Panc1 (cell line): ENCODE measurements at regions not wholly inside any gene's neighbourhood (a gene's known extent, or its start where the extent isn't known, plus 50 kb on each side); places are given as distances from the start of the nearest gene placed in this dataset.

Source experiments
- ATAC-seq: fragments of 200-7000 bp; cut with Tn5 transposase; 2 replicates; pipeline ENCODE4 v1.9.1; 2020; ENCODE audit warnings: mild to moderate bottlenecking, moderate library complexity
- BruUV-seq: library from RNA; stranded (reverse); fragments of 400-500 nt; replicated peaks from 2 replicates; lab custom pipeline; 2021; lab: Mats Ljungman, UMichigan
- CTCF ChIA-PET: fragments of 300-600 bp; sonication (Branson Sonifier 250); formaldehyde crosslinking; loops from one replicate; lab custom pipeline; 2022; ENCODE audit warnings: antibody characterized with exemption; lab: Charles Lee
- POLR2A ChIA-PET: fragments of 300-600 bp; sonication (Branson Sonifier 250); formaldehyde crosslinking; loops from one replicate; lab custom pipeline; 2022; ENCODE audit warnings: antibody characterized with exemption; lab: Charles Lee
- DNase-seq: peaks from one replicate; pipeline ENCODE4 v3.0.0-alpha.2; 2010; ENCODE audit warnings: low read depth, low spot score
- H3K27ac ChIP-seq: 2 replicates; pipeline ENCODE4 v1.5.1; 2011; ENCODE audit warnings: mild to moderate bottlenecking, low read length, inconsistent platforms
- H3K27me3 ChIP-seq: fragments of 200-500 bp; sonication (Bioruptor generic); 2 replicates; pipeline ENCODE4 v1.6.0; 2014; ENCODE audit warnings: low read length, inconsistent platforms; ENCODE audit not compliant: control insufficient read depth, insufficient read depth
- H3K36me3 ChIP-seq: fragments of 200-500 bp; sonication (Bioruptor generic); 2 replicates; pipeline ENCODE4 v1.5.1; 2014; ENCODE audit warnings: inconsistent platforms, mild to moderate bottlenecking, low read length, moderate library complexity; ENCODE audit not compliant: control insufficient read depth, insufficient read depth
- H3K4me1 ChIP-seq: 2 replicates; pipeline ENCODE4 v1.5.1; 2011; ENCODE audit warnings: inconsistent platforms, mild to moderate bottlenecking, low read length, moderate library complexity; ENCODE audit not compliant: control insufficient read depth, insufficient read depth
- H3K4me3 ChIP-seq, 2 experiments: 2 replicates each; pipeline ENCODE4 v1.5.1; 2011 to 2012; ENCODE audit warnings: low read depth in 2 of 2, low read length in 2 of 2, mild to moderate bottlenecking in 2 of 2, inconsistent platforms in 1 of 2, moderate library complexity in 1 of 2
- H3K9me3 ChIP-seq: fragments of 200-500 bp; sonication (Bioruptor generic); 2 replicates; pipeline ENCODE4 v1.5.1; 2014; ENCODE audit warnings: low read depth, mild to moderate bottlenecking, inconsistent platforms, low read length, moderate library complexity; ENCODE audit not compliant: control insufficient read depth, insufficient read depth
- CTCF ChIP-seq: fragments of 450-650 bp; IDR thresholded peaks from 2 replicates; pipeline ENCODE4 v1.5.1; 2017; ENCODE audit warnings: mild to moderate bottlenecking
- POLR2AphosphoS5 ChIP-seq: IDR thresholded peaks from 2 replicates; pipeline ENCODE4 v1.6.1; 2012; ENCODE audit warnings: mild to moderate bottlenecking, low read depth, low read length, moderate library complexity
- SIN3A ChIP-seq: IDR thresholded peaks from 2 replicates; pipeline ENCODE4 v1.6.1; 2012; ENCODE audit warnings: low read depth, mild to moderate bottlenecking, low read length, moderate library complexity, borderline replicate concordance; ENCODE audit not compliant: insufficient read depth
- TCF7L2 ChIP-seq: IDR thresholded peaks from 2 replicates; pipeline ENCODE4 v1.6.1; 2011; ENCODE audit warnings: mild to moderate bottlenecking, low read depth, low read length, inconsistent platforms
- in situ Hi-C: cut with HindIII; loops from 2 replicates; pipeline ENCODE4 v1.10.0; 2016; ENCODE audit warnings: low sequenced_read_pairs, low pct_unique_long_range_greater_than_20kb
- intact Hi-C: fragments of 100-400 bp; cut with micrococcal nuclease; formaldehyde crosslinking; loops from one replicate; pipeline ENCODE4 v1.10.0; 2022; ENCODE audit not compliant: unreplicated experiment
- TF ChIP-seq, protein P1 (sequence below), 2 experiments: IDR thresholded peaks; 2 replicates each; pipeline ENCODE4 v1.6.1; 2011 to 2012; ENCODE audit warnings: low read depth in 2 of 2, control low read depth in 1 of 2, low read length in 1 of 2, mild to moderate bottlenecking in 1 of 2, moderate library complexity in 1 of 2; ENCODE audit not compliant: insufficient read depth in 1 of 2

- in situ Hi-C loops (no loop called here), intact Hi-C loops (no loop called here)
- no peak for TF ChIP-seq POLR2AphosphoS5
- TF ChIP-seq SIN3A, result no peak
- TF ChIP-seq TCF7L2, result no peak
- TF ChIP-seq CTCF, result no peak
- TF ChIP-seq, protein P1, sequence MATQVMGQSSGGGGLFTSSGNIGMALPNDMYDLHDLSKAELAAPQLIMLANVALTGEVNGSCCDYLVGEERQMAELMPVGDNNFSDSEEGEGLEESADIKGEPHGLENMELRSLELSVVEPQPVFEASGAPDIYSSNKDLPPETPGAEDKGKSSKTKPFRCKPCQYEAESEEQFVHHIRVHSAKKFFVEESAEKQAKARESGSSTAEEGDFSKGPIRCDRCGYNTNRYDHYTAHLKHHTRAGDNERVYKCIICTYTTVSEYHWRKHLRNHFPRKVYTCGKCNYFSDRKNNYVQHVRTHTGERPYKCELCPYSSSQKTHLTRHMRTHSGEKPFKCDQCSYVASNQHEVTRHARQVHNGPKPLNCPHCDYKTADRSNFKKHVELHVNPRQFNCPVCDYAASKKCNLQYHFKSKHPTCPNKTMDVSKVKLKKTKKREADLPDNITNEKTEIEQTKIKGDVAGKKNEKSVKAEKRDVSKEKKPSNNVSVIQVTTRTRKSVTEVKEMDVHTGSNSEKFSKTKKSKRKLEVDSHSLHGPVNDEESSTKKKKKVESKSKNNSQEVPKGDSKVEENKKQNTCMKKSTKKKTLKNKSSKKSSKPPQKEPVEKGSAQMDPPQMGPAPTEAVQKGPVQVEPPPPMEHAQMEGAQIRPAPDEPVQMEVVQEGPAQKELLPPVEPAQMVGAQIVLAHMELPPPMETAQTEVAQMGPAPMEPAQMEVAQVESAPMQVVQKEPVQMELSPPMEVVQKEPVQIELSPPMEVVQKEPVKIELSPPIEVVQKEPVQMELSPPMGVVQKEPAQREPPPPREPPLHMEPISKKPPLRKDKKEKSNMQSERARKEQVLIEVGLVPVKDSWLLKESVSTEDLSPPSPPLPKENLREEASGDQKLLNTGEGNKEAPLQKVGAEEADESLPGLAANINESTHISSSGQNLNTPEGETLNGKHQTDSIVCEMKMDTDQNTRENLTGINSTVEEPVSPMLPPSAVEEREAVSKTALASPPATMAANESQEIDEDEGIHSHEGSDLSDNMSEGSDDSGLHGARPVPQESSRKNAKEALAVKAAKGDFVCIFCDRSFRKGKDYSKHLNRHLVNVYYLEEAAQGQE (IDR thresholded peaks at IDR 0.05; ENCODE audit: insufficient read depth in 1 of 2, low read depth in 2 of 2, low read length in 1 of 2), result no peak
- no peak for DNase-seq
- ChIA-PET POLR2A (no interaction called here), CTCF (no interaction called here)
- no TSS peak for BruUV-seq
- ATAC-seq, result no peak
- Histone ChIP-seq H3K27ac (peak overlapping the region; percentile 29; the same call in 1 of the 2 replicates), H3K9me3 (no peaks in the 10 kb centered on the region), H3K36me3 (no peaks in the 10 kb centered on the region), H3K27me3 (no peaks in the 10 kb centered on the region), H3K4me1 (peaks cover 7% of the 10 kb centered on the region), H3K4me3 (no peak overlapping the region)
Observed at GRCh38 chr9:129342591-129343423, 164.7 kb upstream of the IER5L start.

DNA sequence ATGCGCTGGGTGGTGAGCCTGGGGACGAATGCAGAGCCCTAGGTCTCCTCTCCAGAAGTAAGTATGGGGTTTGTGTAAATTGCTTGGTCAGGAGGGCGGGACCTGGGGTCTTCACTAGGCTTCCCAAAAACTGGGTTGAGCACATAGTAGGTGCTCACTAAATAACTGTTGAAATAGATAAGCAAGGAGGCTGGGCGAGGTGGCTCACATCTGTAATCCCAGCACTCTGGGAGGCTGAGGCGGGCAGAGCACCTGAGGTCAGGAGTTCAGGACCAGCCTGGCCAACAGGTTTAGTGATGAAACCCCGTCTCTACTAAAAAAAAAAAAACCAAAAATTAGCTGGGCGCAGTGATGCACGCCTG, 163.9 kb upstream of the IER5L start:
- Histone ChIP-seq H3K36me3 (no peaks in the 10 kb centered on the region), H3K4me1 (peaks cover 14% of the 10 kb centered on the region), H3K4me3 (no peak overlapping the region), H3K27me3 (no peaks in the 10 kb centered on the region), H3K9me3 (no peaks in the 10 kb centered on the region), H3K27ac (no peak overlapping the region)
- in situ Hi-C loops, result no loop called here
- no peak for DNase-seq
- no TSS peak for BruUV-seq
- no peak for ATAC-seq
- ChIA-PET CTCF (no interaction called here), POLR2A (no interaction called here)
- TF ChIP-seq SIN3A (no peak), POLR2AphosphoS5 (no peak), CTCF (no peak), TCF7L2 (no peak)
- TF ChIP-seq, protein P1 (IDR thresholded peaks at IDR 0.05; ENCODE audit: insufficient read depth in 1 of 2, low read depth in 2 of 2, low read length in 1 of 2), result no peak
- intact Hi-C loops, result no loop called here
